Dermis microvascular lymphatic vessel endothelial cell (primary cell): ENCODE measurements at regions not wholly inside any gene's neighbourhood (a gene's known extent, or its start where the extent isn't known, plus 50 kb on each side); places are given as distances from the start of the nearest gene placed in this dataset.
A peak's percentile ranks its signal among the peaks of the same experiment; 100 is the strongest.

Experiments used
- DNase-seq, 2 donors: peaks; one replicate each; pipeline versions ENCODE4 v3.0.0 to v3.0.0-alpha.2; 2010; ENCODE audit warnings: low read depth in 2 of 2

DNA sequence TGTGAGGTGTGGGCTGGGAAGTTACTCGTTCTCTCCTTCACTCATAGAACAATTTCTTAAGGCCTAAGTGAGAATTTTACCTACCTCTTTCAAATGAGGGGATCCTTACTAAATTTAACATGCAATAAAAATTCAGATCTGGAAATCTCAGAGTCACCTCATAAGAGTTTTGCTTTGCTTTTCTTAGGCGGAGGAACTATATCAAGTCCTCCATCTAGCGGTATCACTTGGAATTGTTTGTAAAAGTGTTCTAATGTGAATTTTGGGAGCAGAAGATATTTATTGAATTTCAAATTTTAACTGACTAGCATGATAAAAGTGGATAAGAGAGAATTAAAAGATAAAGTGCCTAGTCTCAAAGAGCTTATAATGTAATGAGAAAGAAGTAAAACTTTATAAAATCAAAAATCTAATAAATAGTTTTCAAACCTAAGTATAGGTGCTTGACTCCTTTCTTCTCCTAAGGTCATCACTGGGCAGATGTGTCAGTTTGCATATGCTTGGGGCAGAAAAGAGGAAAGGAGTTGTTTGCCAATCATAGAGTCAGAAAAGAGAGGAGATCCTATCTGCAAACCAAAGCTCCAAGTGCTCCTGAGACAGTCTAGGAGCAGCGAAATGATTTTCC lies 145.7 kb upstream of the DAB2 start:
- peak; percentile 38 to 63 for DNase-seq

DNA sequence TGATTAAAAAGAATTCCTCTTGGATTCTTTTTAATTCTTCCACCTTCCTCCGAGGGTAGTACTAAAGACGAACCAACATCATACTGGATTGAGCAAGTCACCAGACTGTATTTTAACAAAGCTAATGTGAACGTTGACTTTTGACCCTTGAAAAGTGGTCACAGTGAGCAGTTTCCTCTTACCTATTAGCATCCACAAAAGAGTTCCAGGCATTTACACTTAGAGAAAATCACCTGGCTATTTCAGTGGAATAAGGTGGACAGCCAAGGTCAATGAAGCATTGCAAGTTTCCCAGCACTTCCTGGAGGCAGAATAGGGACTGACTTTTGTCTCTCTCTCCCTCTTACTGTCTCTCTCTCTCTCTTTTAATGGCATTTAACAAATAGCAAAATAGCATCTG lies 145.1 kb upstream of the DAB2 start:
- DNase-seq, result peak; percentile 3 to 10

DNA sequence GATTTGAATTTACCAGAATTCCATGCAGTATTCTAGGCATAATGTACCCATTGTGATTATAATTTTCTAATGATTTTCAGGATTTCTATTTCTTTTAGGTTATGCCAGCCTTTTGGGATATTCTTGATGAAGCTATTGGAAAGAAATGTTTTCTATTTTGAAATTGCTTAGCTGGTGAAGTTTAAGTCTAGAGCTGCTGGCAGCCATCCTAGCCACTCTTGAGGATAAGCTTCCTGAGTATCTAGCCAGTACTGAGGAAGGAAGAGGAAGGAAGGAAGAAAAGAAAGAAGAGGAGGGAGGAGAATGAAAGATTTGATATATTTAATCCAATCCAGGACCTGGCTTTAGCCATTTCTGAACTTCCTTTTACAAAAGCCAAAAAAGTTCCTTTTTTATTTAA lies 142.1 kb upstream of the DAB2 start:
- DNase-seq, result no peak

DNA sequence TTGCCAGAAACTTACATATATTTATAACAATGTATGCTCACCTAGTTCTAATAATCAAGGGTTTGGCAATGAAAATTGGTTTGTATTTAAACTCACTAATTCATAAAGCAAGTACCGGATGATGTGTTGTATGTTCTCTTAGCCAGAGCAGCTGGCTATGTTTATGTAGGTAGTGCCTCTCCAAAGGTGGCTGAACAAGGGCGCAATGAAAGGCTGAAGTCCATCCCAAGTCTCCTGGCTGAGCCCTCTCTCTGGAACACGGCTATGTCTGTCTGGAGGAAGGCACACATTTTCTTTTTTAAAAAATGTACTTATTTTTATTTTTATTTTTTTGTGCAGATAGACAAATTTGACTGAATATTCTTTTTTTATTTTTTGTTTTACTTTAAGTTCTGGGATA lies 141.2 kb upstream of the DAB2 start:
- DNase-seq, result no peak

DNA sequence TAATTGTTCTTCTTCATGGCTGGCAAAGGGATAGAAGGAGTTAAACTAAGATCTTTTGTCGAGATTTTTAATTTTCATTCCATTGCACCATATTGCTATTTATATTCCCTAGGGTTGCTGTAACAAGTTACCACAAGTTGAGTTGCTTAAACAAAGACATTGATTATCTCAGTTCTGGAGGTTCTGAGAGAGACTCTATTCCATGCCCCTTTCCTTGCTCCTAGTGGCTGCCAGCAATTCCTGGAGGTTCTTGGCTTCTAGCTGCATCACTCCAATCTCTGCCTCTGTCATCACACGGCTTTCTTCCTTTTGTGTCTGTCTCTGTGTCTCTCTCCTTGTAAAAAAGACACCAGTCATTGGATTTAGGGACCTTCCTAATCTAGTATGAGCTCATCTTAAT lies 136.6 kb upstream of the DAB2 start:
- no peak for DNase-seq

DNA sequence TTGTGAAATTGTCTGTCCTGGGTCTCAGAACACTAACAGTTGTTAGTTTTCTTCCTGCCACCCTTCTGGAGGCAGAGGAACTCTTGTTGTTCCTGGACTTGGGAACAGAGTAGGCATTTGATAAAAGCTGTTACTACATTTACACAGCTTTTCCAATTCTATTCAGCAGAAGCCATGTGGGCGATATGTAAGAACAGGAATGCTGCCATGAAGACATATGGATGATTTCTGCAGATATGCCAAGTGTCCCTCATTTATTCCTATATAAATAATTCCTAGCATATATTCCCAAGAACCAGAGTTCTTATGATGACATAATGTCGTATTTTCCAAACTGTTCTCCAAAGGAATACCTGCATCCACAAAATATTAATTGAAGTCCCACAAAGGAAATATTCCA lies 135.9 kb upstream of the DAB2 start:
- no peak for DNase-seq

DNA sequence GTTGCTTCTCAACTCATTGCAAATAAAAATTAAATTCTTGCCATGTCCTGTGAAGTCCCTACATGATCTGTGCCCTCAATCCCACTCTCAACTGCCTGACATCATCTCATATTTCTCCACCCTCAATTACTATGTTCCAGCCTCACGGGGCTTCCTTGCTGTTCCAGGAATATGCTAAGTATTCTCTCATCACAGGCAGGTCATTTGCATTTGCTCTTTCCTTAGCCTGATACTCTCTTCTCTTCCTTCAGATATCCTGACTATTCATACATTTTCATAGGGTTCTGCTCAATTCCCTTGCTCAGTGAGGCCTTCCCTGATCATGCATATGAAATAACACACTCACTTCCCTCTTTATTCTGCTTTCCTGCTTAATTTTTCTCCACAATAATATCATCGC lies 135.1 kb upstream of the DAB2 start:
- DNase-seq, result no peak

DNA sequence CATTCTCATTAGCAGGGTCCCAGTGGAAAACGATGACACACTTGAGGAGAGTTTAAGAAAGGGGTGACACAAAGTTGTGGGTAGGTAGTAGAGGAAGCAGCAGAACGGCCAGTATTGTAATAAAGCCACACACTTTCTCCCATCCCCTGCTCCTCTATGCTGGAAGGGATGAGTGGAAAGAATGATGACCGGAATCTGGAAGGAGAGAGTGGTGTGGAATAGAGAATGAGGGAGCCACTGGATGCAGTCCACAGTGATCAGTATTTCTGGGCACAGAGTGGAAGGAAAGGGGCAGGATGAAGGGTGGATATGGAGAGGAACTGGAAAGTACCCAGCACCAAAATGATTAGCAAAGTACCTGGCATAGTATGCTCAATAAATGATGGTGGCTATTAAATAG lies 133.8 kb upstream of the DAB2 start:
- no peak for DNase-seq

DNA sequence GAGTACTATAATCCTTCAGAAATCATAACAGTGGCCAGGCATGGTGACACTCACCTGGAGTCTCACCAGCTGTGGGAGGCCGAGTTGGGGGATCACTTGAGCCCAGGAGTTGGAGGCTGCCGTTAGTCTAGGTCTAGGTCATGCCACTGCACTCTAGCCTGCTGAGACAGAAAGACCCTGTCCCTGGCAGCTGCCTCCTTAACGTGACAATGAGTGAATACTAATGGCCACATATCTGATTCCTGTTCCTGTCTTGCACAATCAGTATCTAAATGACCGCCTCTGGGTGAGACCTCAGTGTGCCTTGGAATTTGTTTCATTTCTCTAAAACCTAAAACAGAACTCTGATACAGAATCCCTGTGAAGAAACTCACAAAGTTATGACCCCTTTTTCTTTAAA lies 131.0 kb upstream of the DAB2 start:
- DNase-seq, result no peak

DNA sequence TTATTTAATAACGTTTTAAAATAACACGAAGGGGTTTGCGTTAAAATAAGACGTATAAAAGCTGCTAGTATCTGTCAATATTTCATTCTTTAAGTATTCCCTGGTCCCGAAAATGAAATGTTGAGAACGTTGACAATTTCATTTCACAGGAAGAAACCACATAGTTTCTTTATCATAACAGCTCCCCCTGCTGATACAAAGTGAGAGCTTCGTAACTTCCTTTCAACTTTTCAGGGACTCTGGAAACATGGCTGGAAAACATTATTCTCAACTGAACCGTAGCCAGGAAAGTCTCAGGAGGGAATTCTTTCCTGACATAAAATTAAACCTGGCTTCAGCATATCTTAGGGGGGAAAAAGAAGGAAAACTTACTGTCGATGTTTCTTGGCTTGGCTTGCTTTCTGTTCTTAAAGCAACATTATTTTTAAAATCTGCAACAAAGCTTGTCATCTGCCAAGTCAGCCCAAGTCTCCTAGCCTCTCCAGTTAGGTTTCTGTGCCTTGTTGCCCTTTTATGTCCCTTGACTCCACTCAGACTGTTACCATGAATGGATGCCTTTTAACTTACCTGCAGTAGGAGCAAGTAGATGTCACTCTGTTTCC lies 122.9 kb upstream of the DAB2 start:
- peak; percentile 73 to 80 for DNase-seq

DNA sequence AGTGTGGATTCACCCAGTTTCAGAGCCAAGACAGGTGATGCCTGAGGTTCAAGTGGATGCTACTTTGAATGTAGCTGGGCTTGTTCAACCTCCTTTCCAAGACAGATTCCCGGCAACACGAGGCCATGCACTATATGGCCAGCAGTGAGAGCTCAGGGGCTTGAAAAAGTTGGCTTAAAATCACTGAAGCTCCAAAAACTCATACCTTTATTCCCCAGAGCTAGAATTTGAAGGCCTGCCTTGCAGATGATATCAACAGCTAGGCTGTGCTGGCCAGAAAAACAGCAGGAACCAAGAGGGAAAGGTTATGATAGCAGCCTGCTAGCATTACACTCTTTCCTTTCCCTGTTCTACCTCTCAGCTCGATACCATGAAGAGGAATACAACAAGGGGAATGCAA lies 120.2 kb upstream of the DAB2 start:
- DNase-seq, result no peak

DNA sequence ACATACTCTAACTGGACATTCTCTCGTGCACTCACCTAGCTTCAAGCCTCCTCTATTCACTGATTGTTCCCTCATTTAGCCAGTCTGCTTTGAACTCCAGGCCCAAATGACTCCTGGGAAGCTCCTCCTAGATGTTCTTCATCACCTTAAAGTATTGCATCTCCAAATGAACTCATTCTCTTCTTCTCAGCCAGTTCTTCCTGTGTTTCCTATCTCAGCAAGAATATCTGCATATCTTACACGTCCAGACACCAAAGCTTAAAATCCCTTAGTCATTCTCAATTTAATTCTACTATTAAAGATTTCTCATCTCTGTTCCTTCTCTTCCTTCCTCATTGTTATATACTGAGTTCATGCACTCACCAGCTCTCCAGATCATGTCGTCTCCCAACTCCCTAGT lies 118.6 kb upstream of the DAB2 start:
- DNase-seq, result peak in 1 of 2 donors; percentile 59

DNA sequence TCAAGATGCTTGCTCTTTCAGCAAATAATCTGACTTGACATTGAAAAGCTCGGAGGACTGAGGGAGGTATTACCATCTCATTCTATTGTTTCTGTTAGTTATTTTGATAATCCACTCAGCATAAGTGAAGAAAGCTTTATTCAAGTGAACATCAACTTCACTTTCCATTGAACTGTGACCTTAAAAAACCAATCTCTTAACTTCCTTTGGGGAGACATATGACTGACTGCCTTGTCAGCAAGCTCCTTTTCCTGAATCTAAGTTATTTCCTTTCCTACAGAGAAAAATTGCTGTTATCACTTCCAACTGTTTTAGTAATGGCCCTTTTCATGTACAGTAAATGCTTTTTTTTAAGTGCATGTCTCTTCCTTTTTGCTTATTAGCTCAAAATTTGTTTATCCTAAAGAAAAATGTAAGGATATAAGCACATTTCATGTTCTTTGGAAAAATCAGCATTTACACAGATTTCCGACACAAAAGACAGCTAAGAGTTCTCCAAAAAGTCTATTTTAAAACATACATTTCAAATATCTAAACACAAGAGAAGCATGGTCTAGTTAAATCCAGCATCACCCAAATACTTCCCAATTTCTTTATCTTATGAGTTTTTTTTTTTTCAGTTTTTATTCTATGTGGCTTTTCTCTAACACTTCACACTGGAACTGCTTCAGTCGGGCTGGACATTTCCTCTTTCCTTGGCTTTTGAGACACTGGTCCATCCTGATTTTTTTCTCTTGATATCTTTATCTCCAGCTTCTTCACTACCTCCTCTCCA lies 117.9 kb upstream of the DAB2 start:
- DNase-seq, result peak in 1 of 2 donors; percentile 79

DNA sequence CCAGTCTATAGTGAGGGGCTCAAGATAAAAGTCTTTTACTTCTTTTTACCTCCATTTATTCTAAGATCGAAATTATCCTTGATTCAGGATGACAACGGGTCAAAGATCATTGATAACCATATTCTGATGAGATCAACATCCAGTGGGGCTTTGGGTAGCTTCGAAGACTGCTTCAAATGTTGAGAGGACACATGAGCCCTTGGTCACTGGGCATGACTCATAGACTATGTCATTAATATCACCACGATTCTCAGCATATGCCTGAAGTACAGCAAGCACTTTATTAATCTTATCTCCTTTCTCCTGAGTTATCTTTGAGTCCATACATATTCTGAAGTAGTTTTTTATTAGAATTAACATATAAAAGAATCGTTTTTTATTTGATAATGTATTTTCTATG lies 117.1 kb upstream of the DAB2 start:
- peak in 1 of 2 donors; percentile 39 for DNase-seq

DNA sequence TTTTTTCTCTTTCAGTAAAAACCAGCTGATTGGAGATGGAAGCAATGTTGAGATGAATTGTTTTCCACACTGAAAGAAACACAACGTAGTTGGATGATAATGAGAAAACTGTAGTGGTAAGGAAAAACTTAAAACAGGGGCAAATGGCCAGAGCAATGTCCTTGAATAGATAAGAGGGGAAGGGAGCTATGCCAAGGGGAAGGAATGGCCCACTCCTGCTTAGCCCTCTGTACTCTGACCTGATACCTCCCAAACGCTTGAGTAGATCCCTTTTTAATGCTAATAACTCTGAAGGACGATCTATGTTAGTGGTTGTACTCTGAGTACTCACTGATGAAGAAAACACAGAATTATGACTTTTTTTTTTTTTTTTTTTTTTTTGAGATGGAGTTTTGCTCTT lies 114.7 kb upstream of the DAB2 start:
- DNase-seq, result no peak

DNA sequence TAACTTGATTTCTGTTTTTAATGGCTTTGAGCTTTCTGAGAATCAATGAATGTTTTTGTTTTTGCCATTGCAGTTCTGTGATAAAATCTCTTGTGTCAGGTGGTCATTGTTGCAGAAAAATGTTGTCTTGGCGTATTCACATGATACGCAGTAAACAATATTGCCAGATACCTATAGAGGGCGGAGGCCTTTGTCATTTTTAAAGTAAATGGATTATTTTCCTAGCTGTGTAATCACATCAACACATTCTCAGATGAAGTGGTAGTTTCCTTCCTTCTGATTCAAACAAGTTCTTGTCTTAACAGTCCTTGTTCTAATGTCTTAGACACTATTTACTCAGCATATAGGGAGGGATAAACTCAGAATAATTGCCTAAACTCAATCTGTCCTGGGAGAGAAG lies 109.9 kb upstream of the DAB2 start:
- DNase-seq, result peak in 1 of 2 donors; percentile 68

DNA sequence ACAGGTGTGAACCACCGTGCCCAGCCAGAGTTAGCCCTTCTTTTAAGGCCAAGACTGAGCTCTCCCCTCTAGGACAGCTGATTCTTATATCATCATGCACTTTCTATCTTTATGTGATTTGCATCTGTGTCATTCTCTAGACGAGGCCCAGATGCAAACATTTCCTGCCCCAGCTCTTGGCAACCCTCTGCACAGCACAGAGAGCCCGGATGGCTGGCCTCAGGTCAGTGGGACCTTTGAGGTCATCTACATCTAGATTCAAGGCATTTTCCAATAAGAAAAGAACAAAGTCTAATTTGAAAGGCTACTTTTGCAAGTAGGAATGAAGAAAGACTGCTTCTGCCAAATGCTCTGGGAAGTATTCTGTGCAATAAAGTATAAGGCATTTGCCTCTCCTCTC lies 109.0 kb upstream of the DAB2 start:
- peak in 1 of 2 donors; percentile 64 for DNase-seq

DNA sequence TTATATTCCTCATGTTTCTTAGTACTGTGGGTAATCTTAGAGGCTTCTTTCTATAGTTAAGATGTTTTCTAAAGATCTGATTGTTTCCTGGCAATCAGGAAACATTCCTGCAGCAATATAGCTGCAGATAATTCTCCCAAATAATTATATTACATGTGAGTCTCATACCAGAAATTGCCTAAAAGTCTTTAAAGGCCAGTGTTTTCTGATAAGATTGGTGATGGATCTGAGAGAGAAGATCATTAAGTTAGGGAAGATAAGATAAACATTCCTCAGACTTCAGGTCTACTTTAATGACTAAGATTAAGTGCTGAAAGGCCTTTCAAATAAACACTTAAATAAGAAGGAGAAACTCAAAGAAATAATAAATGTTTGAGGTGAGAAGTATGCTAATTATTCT lies 107.7 kb upstream of the DAB2 start:
- DNase-seq, result no peak

DNA sequence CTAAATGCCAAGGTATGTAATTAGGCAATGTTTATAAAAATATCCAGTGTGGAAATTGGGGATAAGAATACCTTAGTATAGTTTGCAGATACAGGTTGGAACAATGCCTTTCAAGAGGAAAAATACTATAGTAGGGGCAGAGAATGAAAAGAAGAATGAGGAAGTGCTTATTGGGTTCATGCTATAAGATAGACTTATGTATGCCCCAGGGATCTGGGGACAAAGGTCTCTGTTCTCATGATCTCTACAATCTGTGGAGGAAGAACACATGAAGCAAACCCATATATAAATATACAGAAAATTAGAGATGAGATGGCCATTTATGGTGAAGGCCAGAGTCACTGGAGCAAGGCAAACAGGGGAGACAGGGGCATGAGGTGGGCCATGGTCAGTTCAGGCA lies 106.5 kb upstream of the DAB2 start:
- no peak for DNase-seq

DNA sequence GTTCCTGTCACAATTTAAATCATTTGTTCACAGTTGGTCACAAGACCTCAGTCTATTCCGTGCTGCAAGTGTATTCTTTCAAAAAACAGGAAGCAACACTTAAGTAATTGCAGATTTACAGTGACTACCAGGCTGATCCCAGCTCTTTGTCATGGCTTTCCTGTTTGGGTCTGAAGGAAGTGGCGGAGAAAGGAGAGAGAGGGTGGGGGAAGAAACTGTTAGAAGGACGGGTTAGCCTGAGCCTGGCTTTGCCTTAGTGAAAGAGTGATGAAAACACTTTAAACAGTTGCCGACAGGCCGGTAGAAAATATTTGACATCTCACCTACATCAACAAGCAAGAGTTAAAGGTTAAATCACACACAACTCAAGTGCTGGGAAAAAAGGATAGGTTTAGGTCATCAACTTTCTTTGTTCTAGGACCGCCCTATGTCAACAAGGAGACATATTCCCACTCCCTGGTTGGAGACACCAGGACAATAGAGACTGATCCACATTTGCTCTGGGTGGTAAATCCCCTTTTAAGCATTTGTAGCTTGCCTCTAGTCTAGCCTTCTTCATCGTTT lies 102.2 kb upstream of the DAB2 start:
- DNase-seq, result peak; percentile 82 to 99

DNA sequence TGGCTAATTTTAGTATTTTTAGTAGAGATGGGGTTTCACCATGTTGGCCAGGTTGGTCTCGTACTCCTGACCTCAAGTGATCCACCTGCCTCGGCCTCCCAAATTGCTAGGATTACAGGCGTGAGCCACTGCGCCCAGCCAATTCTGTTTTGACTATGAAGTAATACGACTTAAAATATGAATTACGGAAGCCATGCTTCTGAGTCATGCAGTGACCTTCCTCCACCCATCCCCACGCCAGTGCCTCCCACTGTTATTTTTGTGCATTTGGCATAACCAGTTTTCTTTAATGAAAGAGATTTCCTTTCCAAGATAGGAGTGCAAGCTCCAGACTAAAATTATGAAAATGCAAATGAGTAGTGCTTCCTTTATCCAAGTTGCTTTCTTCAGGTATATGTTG lies 101.0 kb upstream of the DAB2 start:
- peak in 1 of 2 donors; percentile 94 for DNase-seq

DNA sequence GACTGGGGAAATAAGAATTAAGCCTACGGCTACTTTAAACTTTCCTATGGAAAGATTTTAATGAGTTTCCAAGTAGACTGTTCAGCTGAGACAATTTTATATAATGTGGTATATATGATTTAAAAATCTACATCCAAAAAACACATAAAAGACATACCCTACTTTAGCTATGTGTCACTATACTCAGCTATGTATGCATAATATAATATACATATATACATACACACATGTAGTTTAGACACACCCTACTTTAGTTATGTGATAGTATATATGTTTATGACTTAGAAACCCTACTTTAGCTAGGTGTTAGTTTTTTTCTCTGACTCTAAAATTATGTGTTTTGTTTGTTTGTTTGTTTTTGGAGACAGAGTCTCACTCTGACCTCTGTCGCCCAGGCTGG lies 100.5 kb upstream of the DAB2 start:
- no peak for DNase-seq

DNA sequence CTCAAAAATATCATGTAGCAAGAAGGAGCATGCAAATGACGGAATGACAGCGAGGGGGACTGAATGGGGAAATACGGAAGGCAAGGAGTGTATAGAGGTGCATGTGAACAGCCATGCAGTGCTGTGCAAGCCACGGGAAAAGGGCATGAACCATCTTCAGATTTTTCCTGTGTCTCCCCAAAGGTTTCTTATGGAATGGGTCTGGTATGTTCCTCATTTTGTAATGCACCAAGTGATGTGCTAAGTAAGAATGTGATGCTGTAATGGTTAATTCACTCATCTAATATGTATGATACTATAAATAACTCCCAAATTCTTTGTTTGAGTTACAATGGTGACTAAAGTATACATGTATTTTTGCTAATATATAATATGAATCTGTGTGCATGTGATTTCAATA lies 99.0 kb upstream of the DAB2 start:
- no peak for DNase-seq
